ENCODE measurements at regions not wholly inside any gene's neighbourhood (a gene's known extent, or its start where the extent isn't known, plus 50 kb on each side); places are given as distances from the start of the nearest gene placed in this dataset.

- TF ChIP-seq CTCF (IDR thresholded peaks at IDR 0.05) (no peak), POLR2A (IDR thresholded peaks at IDR 0.05) (no peak)
Measured at GRCh38 chr5:36443941-36444340, 142.2 kb upstream of the RANBP3L start.

All from thyroid gland (tissue), 4 donors.